Right lobe of liver (tissue), 4 donors: ENCODE measurements at regions not wholly inside any gene's neighbourhood (a gene's known extent, or its start where the extent isn't known, plus 50 kb on each side); places are given as distances from the start of the nearest gene placed in this dataset.

Source experiments
- CTCF ChIP-seq, 4 donors: fragments of 200-600 bp in 3 of 4; fragments of 450-650 bp in 1 of 4; IDR thresholded peaks; one replicate each; pipeline versions ENCODE4 v1.5.1 to v1.8.0; 2016 to 2022; ENCODE audit warnings: antibody characterized with exemption in 4 of 4, mild to moderate bottlenecking in 2 of 4
- POLR2A ChIP-seq: fragments of 450-650 bp; IDR thresholded peaks from one replicate; pipeline ENCODE4 v1.6.1; 2017; ENCODE audit warnings: antibody characterized with exemption, mild to moderate bottlenecking
- donor health status: DM: no; HTN: no; CAD: no.
- donor health status: DM: no; HTN: no; CAD: no.
- donor health status: DM: no; HTN: yes; CAD: no.

- no peak for TF ChIP-seq CTCF (IDR thresholded peaks at IDR 0.05)
- TF ChIP-seq POLR2A = no peak
These were observed 641.5 kb upstream of the NECTIN3 start for GRCh38 chr3:110430146-110430545.
